SK-N-SH (cell line): ENCODE measurements at regions not wholly inside any gene's neighbourhood (a gene's known extent, or its start where the extent isn't known, plus 50 kb on each side); places are given as distances from the start of the nearest gene placed in this dataset.

Experiments used
- CTCF ChIA-PET: fragments of 300-600, 350-600 bp; formaldehyde crosslinking; extraction: SDS; loops from one replicate; lab custom pipeline; 2021; lab: Yijun Ruan, JAX
- POLR2A ChIA-PET: fragments of 350-600 bp; sonication (Branson Sonifier 250); formaldehyde crosslinking; extraction: SDS; loops from one replicate; lab custom pipeline; 2020; ENCODE audit warnings: antibody characterized with exemption, inconsistent platforms; lab: Yijun Ruan, JAX
- DNase-seq: peaks from one replicate; pipeline ENCODE4 v3.0.0; 2012
- H2AFZ ChIP-seq: fragments of 200-600 bp; sonication (generic); 2 replicates; pipeline ENCODE4 v1.8.1; 2016; ENCODE audit warnings: antibody characterized with exemption, mild to moderate bottlenecking, low read depth
- H3F3A ChIP-seq: fragments of 200-600 bp; sonication (generic); replicated peaks from 2 replicates; pipeline ENCODE3; 2016; ENCODE audit warnings: antibody characterized with exemption, mild to moderate bottlenecking; ENCODE audit not compliant: insufficient read depth
- H3K27ac ChIP-seq, 2 experiments: fragments of 200-500 bp in 1 of 2; fragments of 200-600 bp in 1 of 2; sonication (Bioruptor generic) in 1 of 2; sonication (generic), shearing (Covaris generic) in 1 of 2; 2 replicates each; pipeline versions ENCODE4 v1.5.1 to v1.6.1; 2014 to 2016; ENCODE audit warnings: low read depth in 2 of 2, inconsistent platforms in 1 of 2, low read length in 1 of 2, mild to moderate bottlenecking in 1 of 2, mixed read lengths in 1 of 2
- H3K27me3 ChIP-seq: fragments of 200-600 bp; sonication (generic), shearing (Covaris generic); 2 replicates; pipeline ENCODE4 v1.6.1; 2016; ENCODE audit warnings: mixed run types; ENCODE audit not compliant: insufficient read depth
- H3K36me3 ChIP-seq, 2 experiments: fragments of 200-500 bp in 1 of 2; fragments of 200-600 bp in 1 of 2; sonication (Bioruptor generic) in 1 of 2; sonication (generic) in 1 of 2; replicated peaks in 1 of 2; 2 replicates each; pipeline versions ENCODE3 to v1.5.1; 2014 to 2016; ENCODE audit warnings: low read length in 1 of 2, mild to moderate bottlenecking in 1 of 2; ENCODE audit not compliant: insufficient read depth in 2 of 2, control insufficient read depth in 1 of 2
- H3K4me1 ChIP-seq, 2 experiments: fragments of 200-500 bp in 1 of 2; fragments of 200-600 bp in 1 of 2; sonication (Bioruptor generic) in 1 of 2; sonication (generic), shearing (Covaris generic) in 1 of 2; 2 replicates each; pipeline versions ENCODE4 v1.5.1 to v1.6.1; 2014 to 2016; ENCODE audit warnings: low read depth in 1 of 2, low read length in 1 of 2, mixed run types in 1 of 2; ENCODE audit not compliant: insufficient read depth in 2 of 2, control insufficient read depth in 1 of 2
- H3K4me2 ChIP-seq: fragments of 200-600 bp; sonication (generic), shearing (Covaris generic); 2 replicates; pipeline ENCODE4 v1.6.1; 2017; ENCODE audit warnings: mixed run types
- H3K4me3 ChIP-seq, 2 experiments: fragments of 200-500 bp in 1 of 2; fragments of 200-600 bp in 1 of 2; sonication (Bioruptor generic) in 1 of 2; sonication (generic), shearing (Covaris generic) in 1 of 2; 2 replicates each; pipeline versions ENCODE4 v1.5.1 to v1.8.1; 2014 to 2016; ENCODE audit warnings: low read depth in 2 of 2, inconsistent platforms in 1 of 2, low read length in 1 of 2, mild to moderate bottlenecking in 1 of 2, mixed read lengths in 1 of 2, moderate library complexity in 1 of 2
- H3K79me2 ChIP-seq: fragments of 200-600 bp; sonication (generic); 2 replicates; pipeline ENCODE4 v1.8.1; 2017; ENCODE audit warnings: mild to moderate bottlenecking; ENCODE audit not compliant: insufficient read depth
- H3K9ac ChIP-seq: fragments of 200-600 bp; sonication (generic); 2 replicates; pipeline ENCODE4 v1.6.1; 2017; ENCODE audit warnings: mixed run types
- H3K9me2 ChIP-seq: fragments of 200-600 bp; sonication (generic); 2 replicates; pipeline ENCODE4 v1.6.1; 2017; ENCODE audit warnings: mixed run types
- H3K9me3 ChIP-seq: fragments of 200-600 bp; sonication (generic); 2 replicates; pipeline ENCODE4 v1.6.1; 2017; ENCODE audit warnings: mixed run types, mild to moderate bottlenecking, moderate library complexity
- H4K20me1 ChIP-seq: fragments of 200-600 bp; sonication (generic); 2 replicates; pipeline ENCODE4 v1.6.1; 2017; ENCODE audit warnings: mild to moderate bottlenecking, mixed run types; ENCODE audit not compliant: insufficient read depth
- CHD2 ChIP-seq: fragments of 150-350 bp; IDR thresholded peaks from 2 replicates; pipeline ENCODE4 v1.6.1; 2018; ENCODE audit warnings: low read length; ENCODE audit not compliant: partially characterized antibody
- CTCF ChIP-seq: fragments of 200-600 bp; sonication (generic); IDR thresholded peaks from 2 replicates; pipeline ENCODE4 v1.6.1; 2017; ENCODE audit warnings: antibody characterized with exemption, mild to moderate bottlenecking, moderate library complexity
- EP300 ChIP-seq, 2 experiments: IDR thresholded peaks; 2 replicates each; pipeline versions ENCODE4 v1.4.0 to v1.6.1; 2012; ENCODE audit warnings: borderline replicate concordance in 1 of 2, low read depth in 1 of 2, low read length in 1 of 2
- EZH2phosphoT487 ChIP-seq: fragments of 200-600 bp; sonication (generic); IDR thresholded peaks from 2 replicates; pipeline ENCODE4 v1.6.1; 2017; ENCODE audit warnings: low read depth, mixed run types, mild to moderate bottlenecking, antibody characterized with exemption, moderate library complexity, borderline replicate concordance
- FOXJ3 ChIP-seq: sonication (generic); formaldehyde crosslinking; IDR thresholded peaks from 2 replicates; pipeline ENCODE4 v1.5.1; 2020; ENCODE audit warnings: mild to moderate bottlenecking, missing genetic modification reagents
- GABPA ChIP-seq: IDR thresholded peaks from 2 replicates; pipeline ENCODE4 v1.4.0; 2012; ENCODE audit warnings: low read depth, mild to moderate bottlenecking
- GATA2 ChIP-seq: sonication (generic); formaldehyde crosslinking; IDR thresholded peaks from 2 replicates; pipeline ENCODE4 v1.5.0; 2020; ENCODE audit warnings: mild to moderate bottlenecking, missing genetic modification reagents
- MEF2A ChIP-seq: IDR thresholded peaks from 2 replicates; pipeline ENCODE4 v1.4.0; 2012; ENCODE audit warnings: low read depth, borderline replicate concordance
- MXI1 ChIP-seq: IDR thresholded peaks from 2 replicates; pipeline ENCODE4 v1.6.1; 2012; ENCODE audit warnings: mild to moderate bottlenecking, low read depth, low read length, improper control_type of control experiment
- RCOR1 ChIP-seq: fragments of 150-350 bp; IDR thresholded peaks from 2 replicates; pipeline ENCODE4 v1.6.1; 2017; ENCODE audit warnings: antibody characterized with exemption, low read length
- TAF1 ChIP-seq: IDR thresholded peaks from 2 replicates; pipeline ENCODE4 v1.6.1; 2012; ENCODE audit warnings: low read depth, mild to moderate bottlenecking, low read length, moderate library complexity, borderline replicate concordance
- TCF12 ChIP-seq: IDR thresholded peaks from 2 replicates; pipeline ENCODE4 v1.4.0; 2012
- YY1 ChIP-seq: IDR thresholded peaks from 2 replicates; pipeline ENCODE4 v1.4.0; 2012; ENCODE audit warnings: low read depth, mild to moderate bottlenecking
- WGBS: methylation state at CpG from one replicate; pipeline ENCODE4 v1.1.6; 2017; ENCODE audit warnings: low lambda C conversion rate; 5-methylcytosine and 5-hydroxymethylcytosine counted together
- TF ChIP-seq, protein P1 (sequence below): IDR thresholded peaks from 2 replicates; pipeline ENCODE4; 2012
- TF ChIP-seq, protein P2 (sequence below): IDR thresholded peaks from 2 replicates; pipeline ENCODE4 v1.6.1; 2012; ENCODE audit warnings: mild to moderate bottlenecking, low read depth, low read length, moderate library complexity

DNA sequence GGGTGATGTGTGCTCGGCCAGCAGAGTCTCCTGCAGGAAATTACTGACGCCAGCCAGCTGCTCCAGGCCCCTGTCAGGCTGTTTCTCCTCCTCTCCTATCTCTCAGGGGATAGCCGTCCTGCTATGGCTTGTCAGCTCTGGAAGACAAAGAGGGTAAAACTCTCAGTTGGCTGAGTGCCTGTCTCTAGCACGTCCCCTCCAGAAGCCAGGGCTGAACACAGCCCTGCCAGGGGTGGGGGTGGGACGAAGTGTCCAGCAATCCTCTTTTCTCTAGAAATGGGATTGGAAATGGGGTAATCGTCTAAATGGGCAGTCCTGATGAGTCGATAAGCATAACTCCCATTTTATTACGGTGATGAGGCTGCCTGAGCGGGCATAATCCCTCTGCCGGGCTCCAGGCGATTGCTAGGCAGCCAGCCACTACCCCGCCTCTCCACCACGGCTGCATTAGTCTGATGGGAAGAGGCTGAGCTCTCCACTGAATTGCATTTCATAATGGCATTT lies 89.1 kb upstream of the GNAO1 start:
- 2% methylated on average over 10 of the region's 13 CpGs for WGBS
- H3K27ac ChIP-seq, result peak overlapping the region in 1 of 2 experiments; percentile 98; a peak in 2 of 4 replicates
- no peaks in the 10 kb centered on the region for H3K79me2 ChIP-seq
- H3K9me2 ChIP-seq, result no peaks in the 10 kb centered on the region
- peaks cover 0 to 24% of the 10 kb centered on the region in 2 experiments; a peak in 2 of 4 replicates for H3K4me1 ChIP-seq
- TF ChIP-seq TAF1, result no peak
- no peak for TF ChIP-seq YY1
- peak; percentile 46; the same call in 1 of the 2 replicates for TF ChIP-seq MXI1
- peak in 1 of 2 experiments; percentile 84; a peak in 2 of 4 replicates for TF ChIP-seq EP300 (IDR thresholded peaks at IDR 0.05; ENCODE audit: borderline replicate concordance in 1 of 2, low read depth in 1 of 2, low read length in 1 of 2)
- TF ChIP-seq, protein P1, sequence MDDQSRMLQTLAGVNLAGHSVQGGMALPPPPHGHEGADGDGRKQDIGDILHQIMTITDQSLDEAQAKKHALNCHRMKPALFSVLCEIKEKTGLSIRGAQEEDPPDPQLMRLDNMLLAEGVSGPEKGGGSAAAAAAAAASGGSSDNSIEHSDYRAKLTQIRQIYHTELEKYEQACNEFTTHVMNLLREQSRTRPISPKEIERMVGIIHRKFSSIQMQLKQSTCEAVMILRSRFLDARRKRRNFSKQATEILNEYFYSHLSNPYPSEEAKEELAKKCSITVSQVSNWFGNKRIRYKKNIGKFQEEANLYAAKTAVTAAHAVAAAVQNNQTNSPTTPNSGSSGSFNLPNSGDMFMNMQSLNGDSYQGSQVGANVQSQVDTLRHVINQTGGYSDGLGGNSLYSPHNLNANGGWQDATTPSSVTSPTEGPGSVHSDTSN, result no peak
- TF ChIP-seq FOXJ3, result peak; percentile 83
- peak; percentile 77 for TF ChIP-seq CHD2
- no peak for TF ChIP-seq CTCF
- TF ChIP-seq TCF12, result peak; percentile 15; the same call in 1 of the 2 replicates
- TF ChIP-seq, protein P2, sequence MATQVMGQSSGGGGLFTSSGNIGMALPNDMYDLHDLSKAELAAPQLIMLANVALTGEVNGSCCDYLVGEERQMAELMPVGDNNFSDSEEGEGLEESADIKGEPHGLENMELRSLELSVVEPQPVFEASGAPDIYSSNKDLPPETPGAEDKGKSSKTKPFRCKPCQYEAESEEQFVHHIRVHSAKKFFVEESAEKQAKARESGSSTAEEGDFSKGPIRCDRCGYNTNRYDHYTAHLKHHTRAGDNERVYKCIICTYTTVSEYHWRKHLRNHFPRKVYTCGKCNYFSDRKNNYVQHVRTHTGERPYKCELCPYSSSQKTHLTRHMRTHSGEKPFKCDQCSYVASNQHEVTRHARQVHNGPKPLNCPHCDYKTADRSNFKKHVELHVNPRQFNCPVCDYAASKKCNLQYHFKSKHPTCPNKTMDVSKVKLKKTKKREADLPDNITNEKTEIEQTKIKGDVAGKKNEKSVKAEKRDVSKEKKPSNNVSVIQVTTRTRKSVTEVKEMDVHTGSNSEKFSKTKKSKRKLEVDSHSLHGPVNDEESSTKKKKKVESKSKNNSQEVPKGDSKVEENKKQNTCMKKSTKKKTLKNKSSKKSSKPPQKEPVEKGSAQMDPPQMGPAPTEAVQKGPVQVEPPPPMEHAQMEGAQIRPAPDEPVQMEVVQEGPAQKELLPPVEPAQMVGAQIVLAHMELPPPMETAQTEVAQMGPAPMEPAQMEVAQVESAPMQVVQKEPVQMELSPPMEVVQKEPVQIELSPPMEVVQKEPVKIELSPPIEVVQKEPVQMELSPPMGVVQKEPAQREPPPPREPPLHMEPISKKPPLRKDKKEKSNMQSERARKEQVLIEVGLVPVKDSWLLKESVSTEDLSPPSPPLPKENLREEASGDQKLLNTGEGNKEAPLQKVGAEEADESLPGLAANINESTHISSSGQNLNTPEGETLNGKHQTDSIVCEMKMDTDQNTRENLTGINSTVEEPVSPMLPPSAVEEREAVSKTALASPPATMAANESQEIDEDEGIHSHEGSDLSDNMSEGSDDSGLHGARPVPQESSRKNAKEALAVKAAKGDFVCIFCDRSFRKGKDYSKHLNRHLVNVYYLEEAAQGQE, result no peak
- TF ChIP-seq GATA2 (CRISPR knock-in tag), result peak; percentile 91
- peak; percentile 96 for TF ChIP-seq RCOR1
- no peak for TF ChIP-seq GABPA
- TF ChIP-seq EZH2phosphoT487, result no peak
- no peak for TF ChIP-seq MEF2A
- TF ChIP-seq, all 33 proteins: peak for 7
- Histone ChIP-seq H3K9me3 (no peaks in the 10 kb centered on the region), H3K27me3 (no peaks in the 10 kb centered on the region), H3K4me3 (peak overlapping the region; percentile 17 to 29; a peak in 2 of 4 replicates), H3K4me2 (0 out of 2 replicates have a peak overlapping the region, but pooled peaks have one; percentile 36), H3F3A (no peaks in the 10 kb centered on the region), H3K36me3 (no peaks in the 10 kb centered on the region), H4K20me1 (no peaks in the 10 kb centered on the region), H2AFZ (no peak overlapping the region), H3K9ac (no peak overlapping the region)
- ChIA-PET POLR2A (interaction anchor here (0.9 to 1.2 kb wide), 7 partner anchors 10 to 217 kb away, joined by 3 to 4 read pairs (median 3); no protein-coding TSS in a partner anchor), CTCF (interaction anchor here (0.8 to 2.0 kb wide), 5 partner anchors 10 to 217 kb away, joined by 3 to 6 read pairs (median 5); no protein-coding TSS in a partner anchor)
- peak; percentile 80 for DNase-seq
